ENCODE measurements at regions not wholly inside any gene's neighbourhood (a gene's known extent, or its start where the extent isn't known, plus 50 kb on each side); places are given as distances from the start of the nearest gene placed in this dataset.

- H3K27ac ChIP-seq: no peak overlapping the region
- H3F3A ChIP-seq (ENCODE audit: insufficient read depth, low read depth): no peaks in the 10 kb centered on the region
- no peak overlapping the region for H3K4me2 ChIP-seq
- H3K79me2 ChIP-seq (ENCODE audit: low read depth): no peaks in the 10 kb centered on the region
- no peak overlapping the region for H3K4me3 ChIP-seq
- no peaks in the 10 kb centered on the region for H3K4me1 ChIP-seq (replicated peaks; ENCODE audit: insufficient read depth)
- no peaks in the 10 kb centered on the region for H4K20me1 ChIP-seq (ENCODE audit: insufficient read depth)
- no peaks in the 10 kb centered on the region for H3K9me3 ChIP-seq (ENCODE audit: insufficient read depth, low read depth)
- no peak for DNase-seq
- no peak overlapping the region for H2AFZ ChIP-seq
- no peak for TF ChIP-seq CTCF (conservative IDR thresholded peaks at IDR 0.05)
- no peak for TF ChIP-seq EZH2 (IDR thresholded peaks at IDR 0.05; ENCODE audit: low read depth)
- no TSS peak for BruUV-seq (replicated peaks)
- POLR2A ChIA-PET (ENCODE audit: unreplicated experiment): no interaction called here
- H3K27me3 ChIP-seq (ENCODE audit: insufficient read depth, low read depth): no peaks in the 10 kb centered on the region
- no peaks in the 10 kb centered on the region for H3K36me3 ChIP-seq (ENCODE audit: low read depth)
- H3K9me2 ChIP-seq (ENCODE audit: insufficient read depth): no peaks in the 10 kb centered on the region
- CTCF ChIA-PET: no interaction called here
- intact Hi-C loops (cut with micrococcal nuclease; ENCODE audit: unreplicated experiment): no loop called here
Observed at GRCh38 chr16:51705142-51705541, 554.1 kb upstream of the SALL1 start.

GRCh38 chr16:51701025-51701424 is 550.0 kb upstream of the SALL1 start:
- no peak for TF ChIP-seq EZH2 (IDR thresholded peaks at IDR 0.05; ENCODE audit: low read depth)
- TF ChIP-seq CTCF (conservative IDR thresholded peaks at IDR 0.05): no peak
- DNase-seq: no peak

GRCh38 chr16:51699686-51700396 is 548.8 kb upstream of the SALL1 start:
- H3K9me2 ChIP-seq (ENCODE audit: insufficient read depth): no peaks in the 10 kb centered on the region
- no peaks in the 10 kb centered on the region for H3K9me3 ChIP-seq (ENCODE audit: insufficient read depth, low read depth)
- no peaks in the 10 kb centered on the region for H3K27me3 ChIP-seq (ENCODE audit: insufficient read depth, low read depth)
- intact Hi-C loops (cut with micrococcal nuclease; ENCODE audit: unreplicated experiment): no loop called here
- BruUV-seq (replicated peaks): no TSS peak
- no peak overlapping the region for H2AFZ ChIP-seq
- no peaks in the 10 kb centered on the region for H4K20me1 ChIP-seq (ENCODE audit: insufficient read depth)
- no peak overlapping the region for H3K4me2 ChIP-seq
- H3K27ac ChIP-seq: no peak overlapping the region
- DNase-seq: no peak
- no peak overlapping the region for H3K4me3 ChIP-seq
- H3K36me3 ChIP-seq (ENCODE audit: low read depth): no peaks in the 10 kb centered on the region
- no peaks in the 10 kb centered on the region for H3K79me2 ChIP-seq (ENCODE audit: low read depth)
- H3K4me1 ChIP-seq (replicated peaks; ENCODE audit: insufficient read depth): no peaks in the 10 kb centered on the region
- POLR2A ChIA-PET (ENCODE audit: unreplicated experiment): no interaction called here
- H3F3A ChIP-seq (ENCODE audit: insufficient read depth, low read depth): no peaks in the 10 kb centered on the region
- CTCF ChIA-PET: no interaction called here
- no peak for TF ChIP-seq CTCF (conservative IDR thresholded peaks at IDR 0.05)
- TF ChIP-seq EZH2 (IDR thresholded peaks at IDR 0.05; ENCODE audit: low read depth): no peak

More at GRCh38 chr16:51701025-51701424, 550.0 kb upstream of the SALL1 start:
- no peaks in the 10 kb centered on the region for H3F3A ChIP-seq (ENCODE audit: insufficient read depth, low read depth)
- H3K27me3 ChIP-seq (ENCODE audit: insufficient read depth, low read depth): no peaks in the 10 kb centered on the region
- no peak overlapping the region for H3K4me3 ChIP-seq
- POLR2A ChIA-PET (ENCODE audit: unreplicated experiment): no interaction called here
- H4K20me1 ChIP-seq (ENCODE audit: insufficient read depth): no peaks in the 10 kb centered on the region
- no peaks in the 10 kb centered on the region for H3K79me2 ChIP-seq (ENCODE audit: low read depth)
- no TSS peak for BruUV-seq (replicated peaks)
- H3K9me3 ChIP-seq (ENCODE audit: insufficient read depth, low read depth): no peaks in the 10 kb centered on the region
- no peak overlapping the region for H3K27ac ChIP-seq
- H3K4me1 ChIP-seq (replicated peaks; ENCODE audit: insufficient read depth): no peaks in the 10 kb centered on the region
- H3K9me2 ChIP-seq (ENCODE audit: insufficient read depth): no peaks in the 10 kb centered on the region
- no peak overlapping the region for H3K4me2 ChIP-seq
- intact Hi-C loops (cut with micrococcal nuclease; ENCODE audit: unreplicated experiment): no loop called here
- H3K36me3 ChIP-seq (ENCODE audit: low read depth): no peaks in the 10 kb centered on the region
- CTCF ChIA-PET: interaction anchor here (0.5 kb wide), 1 partner anchor 1245 kb away, joined by 13 read pairs; no protein-coding TSS in a partner anchor
- H2AFZ ChIP-seq: no peak overlapping the region
